ENCODE measurements at regions not wholly inside any gene's neighbourhood (a gene's known extent, or its start where the extent isn't known, plus 50 kb on each side); places are given as distances from the start of the nearest gene placed in this dataset.

- TF ChIP-seq, protein P1, sequence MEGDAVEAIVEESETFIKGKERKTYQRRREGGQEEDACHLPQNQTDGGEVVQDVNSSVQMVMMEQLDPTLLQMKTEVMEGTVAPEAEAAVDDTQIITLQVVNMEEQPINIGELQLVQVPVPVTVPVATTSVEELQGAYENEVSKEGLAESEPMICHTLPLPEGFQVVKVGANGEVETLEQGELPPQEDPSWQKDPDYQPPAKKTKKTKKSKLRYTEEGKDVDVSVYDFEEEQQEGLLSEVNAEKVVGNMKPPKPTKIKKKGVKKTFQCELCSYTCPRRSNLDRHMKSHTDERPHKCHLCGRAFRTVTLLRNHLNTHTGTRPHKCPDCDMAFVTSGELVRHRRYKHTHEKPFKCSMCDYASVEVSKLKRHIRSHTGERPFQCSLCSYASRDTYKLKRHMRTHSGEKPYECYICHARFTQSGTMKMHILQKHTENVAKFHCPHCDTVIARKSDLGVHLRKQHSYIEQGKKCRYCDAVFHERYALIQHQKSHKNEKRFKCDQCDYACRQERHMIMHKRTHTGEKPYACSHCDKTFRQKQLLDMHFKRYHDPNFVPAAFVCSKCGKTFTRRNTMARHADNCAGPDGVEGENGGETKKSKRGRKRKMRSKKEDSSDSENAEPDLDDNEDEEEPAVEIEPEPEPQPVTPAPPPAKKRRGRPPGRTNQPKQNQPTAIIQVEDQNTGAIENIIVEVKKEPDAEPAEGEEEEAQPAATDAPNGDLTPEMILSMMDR (IDR thresholded peaks at IDR 0.05) = no peak
- TF ChIP-seq POLR2A (IDR thresholded peaks at IDR 0.05) = no peak
These were observed 59.2 kb upstream of the CLPB start for GRCh38 chr11:72493426-72494108.

Data from ovary (tissue), 3 donors.